Tibial nerve (tissue), 4 donors: ENCODE measurements at regions not wholly inside any gene's neighbourhood (a gene's known extent, or its start where the extent isn't known, plus 50 kb on each side); places are given as distances from the start of the nearest gene placed in this dataset.

ENCODE experiments used
- CTCF ChIP-seq, 5 experiments: fragments of 200-600 bp in 3 of 5; fragments of 450-650 bp in 2 of 5; sonication (generic) in 3 of 5; IDR thresholded peaks; one replicate each; pipeline ENCODE4 v1.5.1; 2016 to 2019; ENCODE audit warnings: antibody characterized with exemption in 5 of 5, mild to moderate bottlenecking in 3 of 5, moderate library complexity in 2 of 5
- EP300 ChIP-seq, 2 donors: sonication (generic); formaldehyde crosslinking; IDR thresholded peaks; one replicate each; pipeline ENCODE4 v1.6.1; 2017; ENCODE audit warnings: antibody characterized with exemption in 2 of 2, mild to moderate bottlenecking in 1 of 2
- POLR2A ChIP-seq, 2 donors: fragments of 450-650 bp; IDR thresholded peaks; one replicate each; pipeline ENCODE4 v1.6.1; 2017; ENCODE audit warnings: antibody characterized with exemption in 2 of 2, mild to moderate bottlenecking in 2 of 2, moderate library complexity in 2 of 2

- TF ChIP-seq CTCF (IDR thresholded peaks at IDR 0.05) (no peak), EP300 (IDR thresholded peaks at IDR 0.05) (no peak), POLR2A (IDR thresholded peaks at IDR 0.05) (no peak)
Measured at GRCh38 chr20:23237201-23237600, 113.4 kb upstream of the NXT1 start.
